HG03066 (cell line): ENCODE measurements at regions not wholly inside any gene's neighbourhood (a gene's known extent, or its start where the extent isn't known, plus 50 kb on each side); places are given as distances from the start of the nearest gene placed in this dataset.

Experiments used
- ATAC-seq: cut with Tn5 transposase; IDR thresholded peaks from one replicate; pipeline ENCODE4 v1.9.1; 2021; ENCODE audit warnings: low read depth; ENCODE audit not compliant: unreplicated experiment

- no peak for ATAC-seq
Measured at GRCh38 chr22:46064228-46064965, 85.9 kb upstream of the PPARA start.

GRCh38 chr22:46064966-46065666, 85.2 kb upstream of the PPARA start:
- ATAC-seq = no peak

GRCh38 chr22:46065691-46066454, 84.5 kb upstream of the PPARA start:
- ATAC-seq = no peak

- ATAC-seq = no peak
Measured at GRCh38 chr22:46066691-46067090, 83.6 kb upstream of the PPARA start.

GRCh38 chr22:46067159-46068111, 82.9 kb upstream of the PPARA start:
- no peak for ATAC-seq

GRCh38 chr22:46068181-46068592, 82.1 kb upstream of the PPARA start:
- ATAC-seq = no peak

- ATAC-seq = no peak
Measured at GRCh38 chr22:46068593-46069491, 81.5 kb upstream of the PPARA start.

GRCh38 chr22:46069521-46070214, 80.7 kb upstream of the PPARA start:
- ATAC-seq = no peak

- ATAC-seq = no peak
Measured at GRCh38 chr22:46070215-46070802, 80.0 kb upstream of the PPARA start.

DNA sequence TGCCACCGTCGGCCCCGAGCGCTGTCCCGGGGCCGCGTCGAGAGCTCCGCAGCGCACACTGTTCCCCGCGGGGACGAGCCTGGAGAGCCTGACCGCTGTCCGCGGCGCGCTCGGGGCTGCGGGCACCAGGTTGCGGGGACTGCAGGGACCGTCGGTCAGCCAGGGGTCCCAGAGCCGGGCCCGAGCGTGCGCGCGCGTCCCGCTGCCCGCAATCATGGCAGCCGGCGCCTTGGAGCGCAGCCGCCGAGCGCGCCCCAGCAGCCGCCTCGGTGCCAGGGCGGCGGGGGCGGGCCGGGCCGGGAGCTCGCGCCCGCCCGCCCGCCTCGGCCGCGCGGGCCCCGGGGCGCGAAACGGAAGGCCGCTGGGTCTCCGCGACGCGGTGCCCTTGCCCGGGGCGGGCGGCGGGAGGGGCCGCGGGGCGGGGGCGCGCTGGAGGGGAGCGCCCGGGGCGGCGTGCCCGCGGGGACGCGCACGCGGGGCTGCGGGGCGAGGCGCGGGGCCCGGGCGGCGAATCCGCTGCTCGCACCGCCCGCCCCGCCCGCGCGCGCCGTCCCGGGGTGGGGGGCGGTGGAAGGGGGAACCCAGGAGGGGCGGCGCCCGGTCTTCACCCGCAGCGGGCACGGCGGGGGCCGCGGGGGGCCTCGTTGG, 79.4 kb upstream of the PPARA start:
- no peak for ATAC-seq

- no peak for ATAC-seq
Measured at GRCh38 chr22:46071451-46072109, 78.7 kb upstream of the PPARA start.

DNA sequence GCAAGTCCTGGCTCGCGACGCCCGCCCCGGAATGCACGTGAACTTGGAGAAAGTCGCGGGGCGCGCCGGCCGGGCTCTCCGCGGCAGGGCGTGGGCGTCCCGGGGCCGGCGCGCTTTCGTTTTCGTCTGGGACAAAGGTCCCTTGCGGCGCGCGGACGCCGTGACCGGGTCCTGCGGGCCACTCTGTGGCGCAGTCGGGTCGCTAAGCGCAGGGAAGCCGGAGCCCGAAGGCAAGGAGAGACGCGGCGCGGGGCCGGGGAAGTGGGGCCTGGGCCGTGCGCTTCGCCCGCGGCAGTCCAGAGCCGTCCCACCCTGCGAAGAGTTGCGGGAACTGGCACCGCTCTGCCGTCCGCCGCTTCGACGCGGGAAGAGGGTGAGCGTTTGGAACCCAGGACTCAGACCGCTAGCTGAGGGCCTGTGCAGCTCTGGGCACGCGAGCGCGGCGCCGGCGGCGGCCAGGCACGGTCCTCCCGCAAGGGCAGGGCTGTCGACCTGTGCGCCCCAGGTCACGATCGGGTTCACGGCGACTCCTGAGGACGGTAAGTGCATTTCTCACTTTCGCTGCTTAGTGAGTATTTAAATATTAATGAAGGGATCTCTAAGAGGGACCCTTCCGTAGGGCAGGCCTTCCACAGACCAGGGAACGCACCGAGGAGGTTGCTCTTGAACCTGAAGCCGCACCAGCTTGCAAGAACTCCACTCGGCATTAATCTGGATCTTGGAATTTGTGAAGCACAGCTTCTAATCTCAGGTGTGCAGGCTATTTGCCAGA, 78.0 kb upstream of the PPARA start:
- no peak for ATAC-seq

- no peak for ATAC-seq
Measured at GRCh38 chr22:46072981-46073682, 77.2 kb upstream of the PPARA start.

DNA sequence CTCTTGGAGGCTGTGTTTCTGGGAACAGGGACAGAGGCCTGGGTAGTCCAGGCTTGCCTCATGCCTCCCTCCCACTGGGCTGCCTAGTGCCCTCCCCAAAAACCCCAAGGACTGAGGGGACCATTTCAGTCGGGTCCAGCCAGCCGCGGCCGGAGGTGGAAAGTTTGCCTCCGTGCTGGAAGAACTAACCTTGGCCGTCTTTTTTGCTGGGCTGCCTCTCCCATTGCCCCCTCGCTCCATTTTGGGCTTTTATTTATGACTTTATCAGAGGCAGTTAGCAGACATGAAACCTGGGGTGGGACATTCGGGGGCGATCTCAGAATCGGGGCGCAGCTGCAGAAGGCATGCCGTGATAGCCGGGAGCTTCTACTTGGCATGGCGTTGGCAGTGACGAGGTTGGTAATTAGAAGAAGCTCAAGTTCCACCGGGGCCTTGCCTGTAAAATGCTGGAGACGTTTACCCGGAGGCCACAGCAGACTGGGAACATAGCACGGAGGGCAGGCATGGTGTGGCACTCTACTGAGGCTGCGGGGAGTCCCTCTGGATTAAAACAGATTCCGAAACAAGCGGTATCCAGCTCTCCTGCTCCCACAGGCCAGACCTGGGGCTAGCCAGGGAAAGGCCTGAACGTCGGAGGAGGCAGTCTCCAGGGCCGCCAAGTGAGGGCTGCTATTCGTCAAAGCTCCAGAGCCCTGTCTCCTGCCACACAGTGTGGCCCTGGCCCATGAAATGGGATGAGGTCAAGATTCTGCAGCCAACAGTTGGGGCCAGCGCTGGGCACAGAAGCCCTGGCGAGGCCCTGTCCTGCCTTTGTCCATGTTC, 76.4 kb upstream of the PPARA start:
- no peak for ATAC-seq
